GM10266 (cell line): ENCODE measurements at regions not wholly inside any gene's neighbourhood (a gene's known extent, or its start where the extent isn't known, plus 50 kb on each side); places are given as distances from the start of the nearest gene placed in this dataset.
"Not testable (repeated sequence)": the region's sequence is repeated elsewhere in the genome, so short reads cannot be mapped to it uniquely, and the experiment has no call there.

Source experiments
- DNase-seq: peaks from one replicate; pipeline ENCODE4 v3.0.0; 2012; ENCODE audit errors: extremely low spot score
- CTCF ChIP-seq: IDR thresholded peaks from 2 replicates; pipeline ENCODE4 v1.5.1; 2012; ENCODE audit warnings: mild to moderate bottlenecking, low read depth; ENCODE audit not compliant: control insufficient read depth, insufficient read depth; ENCODE audit errors: missing control alignments

DNA sequence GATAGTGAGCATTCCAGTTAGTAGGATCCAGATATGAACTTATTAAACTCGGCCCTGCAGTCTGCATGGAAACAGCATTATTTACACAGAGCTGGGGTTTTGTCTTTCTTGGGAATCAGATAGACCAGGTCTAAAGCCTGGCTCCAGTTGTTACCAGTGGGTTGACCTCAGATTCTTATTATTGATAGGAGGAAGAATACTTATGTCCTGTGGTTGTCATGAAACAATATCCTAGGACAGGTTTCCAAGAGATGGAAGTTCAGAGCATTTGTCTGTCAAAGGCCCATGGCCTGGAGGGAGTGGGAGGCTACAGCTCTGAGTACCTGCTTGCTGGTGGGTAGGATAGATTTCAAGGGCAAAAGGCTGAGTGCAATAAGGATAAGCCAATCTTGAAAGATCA, 129.2 kb downstream of the BOD1 start:
- no peak for TF ChIP-seq CTCF
- DNase-seq = no peak

- no peak for TF ChIP-seq CTCF
- DNase-seq = no peak
Observed at GRCh38 chr5:173486355-173487225, 129.9 kb downstream of the BOD1 start.

DNA sequence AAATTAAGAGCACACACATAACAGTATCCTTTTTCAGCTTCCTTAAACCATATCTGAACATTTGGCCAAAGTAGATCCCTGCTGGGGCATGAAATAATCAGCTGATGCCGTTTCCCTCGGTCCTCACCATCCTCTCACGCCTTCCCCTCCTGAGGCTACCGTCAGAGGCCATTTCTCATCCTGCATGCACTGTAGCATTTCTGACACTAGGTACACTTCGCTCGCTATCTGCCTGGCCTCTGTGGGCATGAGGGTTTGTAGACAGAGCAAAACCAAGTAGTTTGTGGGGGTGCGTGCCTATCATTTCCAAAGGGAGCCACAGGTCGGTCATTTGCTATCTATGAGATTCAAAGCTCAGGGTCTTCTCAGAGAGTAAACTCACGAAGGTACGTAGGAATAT, 131.9 kb downstream of the BOD1 start:
- TF ChIP-seq CTCF = no peak
- DNase-seq = no peak

DNA sequence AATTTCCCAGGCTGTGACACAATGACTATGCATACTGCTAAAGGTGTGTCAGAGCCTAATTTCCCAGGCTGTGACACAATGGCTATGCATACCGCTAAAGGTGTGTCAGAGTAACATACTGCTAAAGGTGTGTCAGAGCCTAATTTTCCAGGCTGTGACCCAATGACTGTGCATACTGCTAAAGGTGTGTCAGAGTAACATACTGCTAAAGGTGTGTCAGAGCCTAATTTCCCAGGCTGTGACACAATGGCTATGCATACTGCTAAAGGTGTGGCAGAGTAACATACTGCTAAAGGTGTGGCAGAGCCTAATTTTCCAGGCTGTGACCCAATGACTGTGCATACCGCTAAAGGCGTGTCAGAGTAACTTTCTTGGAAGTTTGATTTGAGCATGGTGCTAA, 132.9 kb downstream of the BOD1 start:
- not testable (repeated sequence) for DNase-seq

DNA sequence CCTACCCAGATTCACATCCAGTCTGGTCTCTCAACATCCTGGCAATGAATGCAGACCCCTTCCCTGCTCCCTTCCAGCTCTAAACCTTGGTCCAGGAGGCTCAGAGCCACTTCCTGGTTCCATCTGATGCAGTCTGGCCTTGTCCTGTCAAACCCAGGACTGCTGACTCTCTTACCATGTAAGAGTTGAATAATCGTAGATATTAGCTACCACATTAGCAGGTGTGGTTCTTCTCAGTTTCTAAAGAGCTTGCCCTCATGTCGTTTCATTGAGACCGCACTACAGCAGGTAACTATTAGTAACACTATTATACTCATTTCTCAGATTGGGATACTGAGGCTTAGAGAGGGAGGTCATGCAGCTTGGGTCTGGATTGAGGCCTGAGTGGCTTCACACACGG, 133.3 kb downstream of the BOD1 start:
- no peak for DNase-seq
- TF ChIP-seq CTCF = no peak

- no peak for DNase-seq
- TF ChIP-seq CTCF = no peak
Observed at GRCh38 chr5:173481821-173482220, 134.6 kb downstream of the BOD1 start.

- DNase-seq = no peak
- no peak for TF ChIP-seq CTCF
Observed at GRCh38 chr5:173480896-173481295, 135.6 kb downstream of the BOD1 start.

- TF ChIP-seq CTCF = no peak
- no peak for DNase-seq
Observed at GRCh38 chr5:173479711-173480110, 136.7 kb downstream of the BOD1 start.
